Common myeloid progenitor, CD34-positive (primary cell): ENCODE measurements at regions not wholly inside any gene's neighbourhood (a gene's known extent, or its start where the extent isn't known, plus 50 kb on each side); places are given as distances from the start of the nearest gene placed in this dataset.
A peak's percentile ranks its signal among the peaks of the same experiment; 100 is the strongest.

ENCODE experiments used
- CTCF ChIA-PET: fragments of 350-600 bp; sonication (Branson Sonifier 250); formaldehyde crosslinking; loops from one replicate; lab custom pipeline; 2021; ENCODE audit warnings: antibody characterized with exemption; lab: Charles Lee
- POLR2A ChIA-PET: fragments of 350-600 bp; sonication (Branson Sonifier 250); formaldehyde crosslinking; loops from one replicate; lab custom pipeline; 2021; ENCODE audit warnings: antibody characterized with exemption; lab: Charles Lee
- DNase-seq, 3 donors: peaks; one replicate each; pipeline versions ENCODE4 v3.0.0 to v3.0.0-alpha.2; 2013
- H3K27ac ChIP-seq, 2 experiments: 1 replicate in 1 of 2; 2 replicates in 1 of 2; pipeline ENCODE4 v1.7.0; 2013; ENCODE audit warnings: inconsistent platforms in 2 of 2, low read length in 2 of 2, mild to moderate bottlenecking in 2 of 2, low read depth in 1 of 2, moderate library complexity in 1 of 2; ENCODE audit not compliant: severe bottlenecking in 2 of 2, insufficient read depth in 1 of 2, poor library complexity in 1 of 2
- H3K27me3 ChIP-seq, 5 experiments: replicated peaks in 2 of 5; 1 replicate in 3 of 5; 2 replicates in 2 of 5; pipeline versions ENCODE4 v1.6.1 to v1.7.0; 2013; ENCODE audit warnings: low read length in 4 of 5, mild to moderate bottlenecking in 2 of 5, moderate library complexity in 2 of 5, inconsistent platforms in 1 of 5; ENCODE audit not compliant: insufficient read depth in 5 of 5, control insufficient read depth in 4 of 5
- H3K36me3 ChIP-seq, 4 experiments: 1 replicate in 2 of 4; 2 replicates in 2 of 4; pipeline versions ENCODE4 v1.6.1 to v1.7.0; 2013; ENCODE audit warnings: low read length in 3 of 4, control low read depth in 1 of 4, mild to moderate bottlenecking in 1 of 4; ENCODE audit not compliant: control insufficient read depth in 4 of 4, insufficient read depth in 4 of 4
- H3K4me1 ChIP-seq, 4 experiments: 1 replicate in 3 of 4; 2 replicates in 1 of 4; pipeline versions ENCODE4 v1.6.1 to v1.7.1; 2013; ENCODE audit warnings: low read length in 3 of 4, mild to moderate bottlenecking in 3 of 4, control low read depth in 1 of 4, inconsistent platforms in 1 of 4, moderate library complexity in 1 of 4; ENCODE audit not compliant: control insufficient read depth in 4 of 4, insufficient read depth in 4 of 4; ENCODE audit errors: control extremely low read depth in 1 of 4
- H3K4me3 ChIP-seq, 7 experiments: 1 replicate in 4 of 7; 2 replicates in 3 of 7; pipeline versions ENCODE4 v1.5.1 to v1.7.0; 2013; ENCODE audit warnings: mild to moderate bottlenecking in 7 of 7, low read length in 6 of 7, moderate library complexity in 6 of 7, inconsistent platforms in 2 of 7, low read depth in 2 of 7, control low read depth in 1 of 7; ENCODE audit not compliant: insufficient read depth in 4 of 7, control insufficient read depth in 1 of 7; ENCODE audit errors: extremely low read depth in 1 of 7
- H3K9me3 ChIP-seq, 5 experiments: 1 replicate in 4 of 5; 2 replicates in 1 of 5; pipeline versions ENCODE4 v1.6.1 to v1.7.1; 2013; ENCODE audit warnings: low read length in 4 of 5, mild to moderate bottlenecking in 2 of 5, inconsistent platforms in 1 of 5, low read depth in 1 of 5, moderate library complexity in 1 of 5; ENCODE audit not compliant: control insufficient read depth in 4 of 5, insufficient read depth in 2 of 5; ENCODE audit errors: control extremely low read depth in 1 of 5
- WGBS: methylation state at CpG from one replicate; pipeline ENCODE4 v1.1.5; 2013; ENCODE audit not compliant: insufficient coverage; 5-methylcytosine and 5-hydroxymethylcytosine counted together

DNA sequence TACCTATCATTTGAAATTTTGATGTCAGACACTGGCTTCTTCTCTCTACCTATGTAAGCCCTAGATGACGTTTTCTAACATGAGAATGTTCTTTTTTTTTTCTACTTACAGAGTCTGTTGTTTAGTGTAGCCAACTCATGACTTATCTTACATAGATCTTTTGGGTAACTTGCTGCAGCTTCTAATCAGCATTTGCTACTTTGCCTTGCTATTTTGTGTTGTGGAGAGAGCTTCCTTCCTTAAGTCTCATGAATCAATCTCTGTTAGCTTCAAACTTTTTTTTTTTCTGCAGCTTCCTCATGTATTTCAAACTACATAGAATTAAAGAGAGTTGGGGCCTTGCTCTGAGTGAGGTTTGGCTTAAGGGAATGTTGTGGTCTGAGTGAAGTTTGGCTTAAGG is 568.7 kb upstream of the BCHE start:
- H3K36me3 ChIP-seq, result no peaks in the 10 kb centered on the region
- POLR2A ChIA-PET, result no interaction called here
- peak overlapping the region in 1 of 7 experiments; percentile 8 for H3K4me3 ChIP-seq
- H3K27me3 ChIP-seq, result no peaks in the 10 kb centered on the region
- H3K27ac ChIP-seq, result no peak overlapping the region
- CTCF ChIA-PET, result interaction anchor here (0.7 to 1.2 kb wide), 3 partner anchors 9 to 196 kb away, joined by 3 to 4 read pairs (median 4); no protein-coding TSS in a partner anchor
- H3K4me1 ChIP-seq, result peaks cover 0 to 12% (median under 1%) of the 10 kb centered on the region in 4 experiments
- no CpG with 5 or more reads among the region's 1 CpG for WGBS
- peak; percentile 20 to 79 (median 67) for DNase-seq
- H3K9me3 ChIP-seq, result no peaks in the 10 kb centered on the region

DNA sequence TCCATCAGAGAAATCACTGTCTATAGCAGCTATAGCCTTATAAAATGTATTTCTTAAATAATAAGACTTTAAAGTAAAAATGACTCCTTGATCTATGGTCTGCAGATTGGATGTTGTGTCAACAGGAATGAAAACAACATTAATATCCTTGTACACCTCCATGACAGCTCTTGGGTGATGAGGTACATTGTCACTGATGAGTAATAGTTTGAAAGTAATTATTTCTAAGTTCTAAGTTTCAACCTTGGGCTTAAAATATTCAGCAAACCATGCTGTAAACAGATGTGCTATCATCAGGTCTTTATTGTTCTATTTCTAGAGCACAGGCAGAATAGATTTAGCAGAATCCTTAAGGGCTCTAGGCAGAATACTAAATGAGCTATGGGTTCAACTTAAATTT is 568.2 kb upstream of the BCHE start:
- CTCF ChIA-PET, result interaction anchor here (0.7 to 1.0 kb wide), 2 partner anchors 8 to 195 kb away, joined by 3 to 4 read pairs; no protein-coding TSS in a partner anchor
- DNase-seq, result no peak
- Histone ChIP-seq H3K27me3 (no peaks in the 10 kb centered on the region), H3K4me1 (peaks cover 0 to 12% (median under 1%) of the 10 kb centered on the region in 4 experiments), H3K36me3 (no peaks in the 10 kb centered on the region), H3K27ac (no peak overlapping the region), H3K9me3 (no peaks in the 10 kb centered on the region), H3K4me3 (no peak overlapping the region)
- POLR2A ChIA-PET, result no interaction called here

DNA sequence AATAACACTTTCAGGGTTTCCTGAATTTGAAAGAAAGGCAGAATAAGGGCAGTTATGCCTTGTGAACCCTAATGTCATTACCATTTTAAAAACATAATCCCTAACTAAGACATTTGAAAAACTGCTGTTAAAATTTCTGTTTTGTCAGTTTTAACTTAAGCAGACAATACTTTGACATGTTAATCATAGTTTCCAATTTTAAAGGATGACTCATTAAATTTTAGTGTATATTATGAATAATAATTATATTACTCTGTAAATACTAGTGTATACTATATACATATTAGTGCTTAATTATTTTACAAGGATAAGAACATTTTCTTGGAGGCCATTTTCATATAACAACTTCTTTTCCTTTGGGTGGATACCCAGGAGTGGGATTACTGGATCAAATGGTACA is 553.1 kb upstream of the BCHE start:
- H3K4me1 ChIP-seq, result peaks cover 0 to 4% (median under 1%) of the 10 kb centered on the region in 4 experiments
- no peak overlapping the region for H3K4me3 ChIP-seq
- ChIA-PET CTCF (no interaction called here), POLR2A (no interaction called here)
- no peaks in the 10 kb centered on the region for H3K36me3 ChIP-seq
- H3K27me3 ChIP-seq, result no peaks in the 10 kb centered on the region
- no peak for DNase-seq
- H3K9me3 ChIP-seq, result peaks cover 0 to 2% (median 0%) of the 10 kb centered on the region in 5 experiments
- no peak overlapping the region for H3K27ac ChIP-seq

DNA sequence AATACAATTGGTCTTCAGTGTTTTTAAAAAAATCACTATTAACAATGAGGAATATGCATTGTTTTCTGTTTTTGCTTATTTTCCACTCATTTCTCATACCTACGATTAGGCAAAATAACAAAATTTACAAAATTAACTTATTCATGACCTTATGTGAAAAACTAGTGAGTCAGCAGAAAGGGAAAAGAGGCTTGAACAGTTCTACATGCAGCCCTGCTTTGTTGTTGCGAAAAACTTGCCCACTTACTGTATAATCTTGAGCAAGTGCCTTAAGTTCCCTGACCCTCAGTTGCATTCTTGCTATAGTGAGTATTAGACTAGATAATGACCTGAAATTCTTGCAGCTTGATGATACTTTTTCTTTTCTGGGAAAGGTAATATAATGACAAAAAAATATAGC is 551.1 kb upstream of the BCHE start:
- Histone ChIP-seq H3K4me1 (peaks cover 0 to 8% (median 3%) of the 10 kb centered on the region in 4 experiments), H3K4me3 (no peak overlapping the region), H3K27ac (no peak overlapping the region), H3K36me3 (no peaks in the 10 kb centered on the region), H3K27me3 (no peaks in the 10 kb centered on the region), H3K9me3 (no peaks in the 10 kb centered on the region)
- WGBS, result no CpG with 5 or more reads among the region's 2 CpGs
- ChIA-PET POLR2A (no interaction called here), CTCF (no interaction called here)
- DNase-seq, result no peak

DNA sequence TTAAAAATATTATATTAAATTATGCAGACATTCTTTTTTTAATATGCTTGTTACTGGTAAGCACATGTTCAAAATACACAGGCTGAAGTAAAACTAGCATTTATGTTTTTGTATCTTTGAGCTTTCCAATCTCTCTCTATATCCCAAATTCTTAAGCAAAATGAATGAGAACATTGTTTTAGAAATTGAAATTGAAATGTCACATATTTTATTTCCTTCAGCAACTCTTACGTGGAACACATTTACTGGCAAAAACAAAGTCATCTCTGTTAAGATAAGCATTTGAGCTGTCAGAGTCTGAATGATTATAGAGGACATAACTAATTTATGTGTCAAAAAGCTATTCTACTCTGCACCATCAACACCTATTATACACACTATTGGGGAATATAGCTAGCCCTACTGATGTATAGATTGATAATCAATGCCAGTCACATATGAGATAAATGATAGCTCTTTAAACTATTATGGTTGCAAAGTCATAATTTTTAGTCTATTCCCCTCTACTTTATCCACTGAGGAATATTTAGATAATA is 535.4 kb upstream of the BCHE start:
- H3K27ac ChIP-seq, result no peak overlapping the region
- WGBS, result no CpG with 5 or more reads among the region's 1 CpG
- H3K9me3 ChIP-seq, result peaks cover 0 to 6% (median 2%) of the 10 kb centered on the region in 5 experiments
- H3K4me1 ChIP-seq, result peaks cover 0 to 6% (median 0%) of the 10 kb centered on the region in 4 experiments
- H3K27me3 ChIP-seq, result no peaks in the 10 kb centered on the region
- no peaks in the 10 kb centered on the region for H3K36me3 ChIP-seq
- no peak overlapping the region for H3K4me3 ChIP-seq
- no peak for DNase-seq
- POLR2A ChIA-PET, result no interaction called here
- CTCF ChIA-PET, result no interaction called here

DNA sequence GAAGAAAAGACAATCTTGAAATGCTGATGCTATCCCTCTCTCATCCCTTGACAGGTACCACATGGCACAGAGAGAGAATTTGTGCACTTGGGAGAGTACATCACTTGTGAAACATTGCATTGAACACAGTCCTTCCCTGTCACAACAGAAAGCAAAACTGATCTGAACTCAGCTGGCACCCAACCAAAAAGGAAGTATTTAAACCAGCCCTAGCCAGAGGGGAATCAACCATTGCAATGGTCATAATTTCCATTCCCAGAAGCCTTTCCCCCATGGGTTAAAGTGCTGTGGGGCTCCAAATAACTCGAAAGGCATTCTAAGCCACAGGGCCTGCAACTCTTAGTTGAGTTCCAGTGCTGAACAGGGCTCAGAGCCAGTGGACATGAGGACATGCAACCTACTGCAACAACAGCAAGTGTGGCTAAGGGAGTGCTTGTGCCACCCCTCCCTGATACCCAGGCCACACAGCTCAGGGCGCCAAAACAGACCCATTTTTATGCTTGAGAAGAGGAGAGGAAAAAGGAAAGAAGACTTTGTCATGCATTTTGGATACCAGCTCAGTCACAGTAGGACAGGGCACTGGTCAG is 530.8 kb upstream of the BCHE start:
- H3K36me3 ChIP-seq, result no peaks in the 10 kb centered on the region
- peak overlapping the region in 1 of 7 experiments; percentile 26 for H3K4me3 ChIP-seq
- CTCF ChIA-PET, result no interaction called here
- H3K9me3 ChIP-seq, result peaks cover 0 to 6% (median 2%) of the 10 kb centered on the region in 5 experiments
- POLR2A ChIA-PET, result interaction anchor here (0.6 kb wide), 1 partner anchor 963 kb away, joined by 4 read pairs; no protein-coding TSS in a partner anchor
- DNase-seq, result peak; percentile 12 to 75 (median 74)
- H3K4me1 ChIP-seq, result peaks cover 0 to 8% (median 0%) of the 10 kb centered on the region in 4 experiments
- H3K27ac ChIP-seq, result no peak overlapping the region
- 9% methylated on average over 1 of the region's 2 CpGs for WGBS
- H3K27me3 ChIP-seq, result no peaks in the 10 kb centered on the region

DNA sequence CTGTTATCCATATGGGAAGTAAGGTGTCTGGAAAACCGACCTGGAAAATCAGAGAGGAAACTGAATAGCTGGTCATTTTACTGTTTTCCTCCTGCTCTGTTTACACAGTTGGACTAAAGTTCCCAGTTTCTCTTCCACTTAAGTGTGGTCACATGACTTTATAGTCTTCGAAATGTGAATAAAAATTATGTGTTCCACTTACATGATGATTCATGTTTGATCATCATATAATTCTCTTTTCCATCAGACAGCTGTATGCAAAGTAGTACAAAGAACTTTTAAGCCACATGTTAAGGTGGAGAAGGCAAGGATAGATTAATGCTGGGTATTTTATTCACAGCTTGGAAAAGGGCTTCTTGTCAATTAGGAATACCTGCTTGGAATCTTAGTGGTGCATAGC is 525.5 kb upstream of the BCHE start:
- DNase-seq, result no peak
- ChIA-PET CTCF (interaction anchor here (1.2 kb wide), 1 partner anchor 342 kb away, joined by 4 read pairs; no protein-coding TSS in a partner anchor), POLR2A (no interaction called here)
- no peak overlapping the region for H3K4me3 ChIP-seq
- WGBS, result 60% methylated on average over 1 of the region's 2 CpGs
- H3K27me3 ChIP-seq, result no peaks in the 10 kb centered on the region
- no peak overlapping the region for H3K27ac ChIP-seq
- no peaks in the 10 kb centered on the region for H3K36me3 ChIP-seq
- H3K4me1 ChIP-seq, result peaks cover 0 to 2% (median 0%) of the 10 kb centered on the region in 4 experiments
- no peaks in the 10 kb centered on the region for H3K9me3 ChIP-seq
